Transverse colon (tissue), 3 donors: ENCODE measurements at regions not wholly inside any gene's neighbourhood (a gene's known extent, or its start where the extent isn't known, plus 50 kb on each side); places are given as distances from the start of the nearest gene placed in this dataset.

Source experiments
- EP300 ChIP-seq: sonication (generic); formaldehyde crosslinking; IDR thresholded peaks from one replicate; pipeline ENCODE4 v1.6.1; 2017; ENCODE audit warnings: antibody characterized with exemption, low read depth
- TF ChIP-seq, protein P1 (sequence below), 5 experiments: fragments of 200-600 bp in 3 of 5; fragments of 450-650 bp in 2 of 5; sonication (generic) in 3 of 5; IDR thresholded peaks; 1 replicate in 2 of 5; 2 replicates in 3 of 5; pipeline ENCODE4 v1.5.1; 2016 to 2017; ENCODE audit warnings: antibody characterized with exemption in 5 of 5, inconsistent platforms in 3 of 5, mild to moderate bottlenecking in 2 of 5, moderate library complexity in 1 of 5

DNA sequence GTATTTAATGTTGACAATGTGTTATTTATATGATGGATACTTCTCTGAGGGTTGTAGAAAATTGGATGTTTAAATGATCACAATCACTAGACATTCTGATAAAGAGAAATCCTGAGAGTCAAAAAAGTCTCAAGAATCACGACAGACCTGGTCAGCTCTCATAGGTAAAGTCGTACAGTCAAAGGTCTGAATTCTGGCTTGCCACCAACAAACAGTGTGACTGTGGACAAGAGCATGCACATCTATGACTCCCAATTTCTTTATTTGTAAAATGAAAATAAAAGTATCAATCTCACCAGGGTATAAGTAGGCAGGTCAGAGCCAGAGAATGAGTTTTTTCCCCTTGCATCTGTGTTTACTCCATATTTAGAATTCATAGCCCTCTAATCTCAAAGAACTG is 556.7 kb downstream of the FAM181B start:
- TF ChIP-seq, protein P1, sequence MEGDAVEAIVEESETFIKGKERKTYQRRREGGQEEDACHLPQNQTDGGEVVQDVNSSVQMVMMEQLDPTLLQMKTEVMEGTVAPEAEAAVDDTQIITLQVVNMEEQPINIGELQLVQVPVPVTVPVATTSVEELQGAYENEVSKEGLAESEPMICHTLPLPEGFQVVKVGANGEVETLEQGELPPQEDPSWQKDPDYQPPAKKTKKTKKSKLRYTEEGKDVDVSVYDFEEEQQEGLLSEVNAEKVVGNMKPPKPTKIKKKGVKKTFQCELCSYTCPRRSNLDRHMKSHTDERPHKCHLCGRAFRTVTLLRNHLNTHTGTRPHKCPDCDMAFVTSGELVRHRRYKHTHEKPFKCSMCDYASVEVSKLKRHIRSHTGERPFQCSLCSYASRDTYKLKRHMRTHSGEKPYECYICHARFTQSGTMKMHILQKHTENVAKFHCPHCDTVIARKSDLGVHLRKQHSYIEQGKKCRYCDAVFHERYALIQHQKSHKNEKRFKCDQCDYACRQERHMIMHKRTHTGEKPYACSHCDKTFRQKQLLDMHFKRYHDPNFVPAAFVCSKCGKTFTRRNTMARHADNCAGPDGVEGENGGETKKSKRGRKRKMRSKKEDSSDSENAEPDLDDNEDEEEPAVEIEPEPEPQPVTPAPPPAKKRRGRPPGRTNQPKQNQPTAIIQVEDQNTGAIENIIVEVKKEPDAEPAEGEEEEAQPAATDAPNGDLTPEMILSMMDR (IDR thresholded peaks at IDR 0.05), result no peak
- no peak for TF ChIP-seq EP300
